HCT116 (cell line): ENCODE measurements at regions not wholly inside any gene's neighbourhood (a gene's known extent, or its start where the extent isn't known, plus 50 kb on each side); places are given as distances from the start of the nearest gene placed in this dataset.

Experiments used
- EGR1 ChIP-seq: IDR thresholded peaks from 2 replicates; pipeline ENCODE4 v1.6.1; 2012; ENCODE audit warnings: low read depth
- EZH2phosphoT487 ChIP-seq: fragments of 200-600 bp; IDR thresholded peaks from 2 replicates; pipeline ENCODE4 v1.6.1; 2018; ENCODE audit warnings: antibody characterized with exemption, borderline replicate concordance
- JUND ChIP-seq: IDR thresholded peaks from 2 replicates; pipeline ENCODE4 v1.6.1; 2012
- POLR2A ChIP-seq: IDR thresholded peaks from 2 replicates; pipeline ENCODE4 v1.7.0; 2011; ENCODE audit warnings: borderline replicate concordance; ENCODE audit not compliant: insufficient read depth, insufficient read length; ENCODE audit errors: extremely low read depth
- POLR2AphosphoS5 ChIP-seq: IDR thresholded peaks from 2 replicates; pipeline ENCODE4 v1.6.1; 2011; ENCODE audit warnings: mild to moderate bottlenecking, low read depth, low read length, moderate library complexity
- SRF ChIP-seq: IDR thresholded peaks from 2 replicates; pipeline ENCODE4 v1.6.1; 2012; ENCODE audit warnings: low read depth
- YY1 ChIP-seq: IDR thresholded peaks from 2 replicates; pipeline ENCODE4 v1.6.1; 2011; ENCODE audit warnings: low read length, low read depth, moderate library complexity, mild to moderate bottlenecking; ENCODE audit not compliant: insufficient replicate concordance; ENCODE audit errors: extremely low read depth
- ZFX ChIP-seq: fragments of 450-650 bp; IDR thresholded peaks from 2 replicates; pipeline ENCODE4 v1.6.1; 2017
- TF ChIP-seq, protein P1 (sequence below): IDR thresholded peaks from 2 replicates; pipeline ENCODE4 v1.6.1; 2011; ENCODE audit warnings: mild to moderate bottlenecking, low read length, moderate library complexity; ENCODE audit not compliant: insufficient replicate concordance; ENCODE audit errors: extremely low read depth
- TF ChIP-seq, protein P2 (sequence below): IDR thresholded peaks from 2 replicates; pipeline ENCODE4 v1.6.1; 2012; ENCODE audit warnings: low read depth
- TF ChIP-seq, protein P3 (sequence below), 3 experiments: fragments of 200-600 bp in 1 of 3; sonication (generic) in 1 of 3; IDR thresholded peaks in 2 of 3; conservative IDR thresholded peaks in 1 of 3; 2 replicates each; pipeline ENCODE4 v1.5.1; 2012 to 2017; ENCODE audit warnings: low read depth in 2 of 3, low read length in 2 of 3, antibody characterized with exemption in 1 of 3, borderline replicate concordance in 1 of 3, control low read depth in 1 of 3, mild to moderate bottlenecking in 1 of 3, mixed read lengths in 1 of 3, mixed run types in 1 of 3, moderate library complexity in 1 of 3; ENCODE audit not compliant: insufficient read depth in 1 of 3
- TF ChIP-seq, protein P4 (sequence below): IDR thresholded peaks from 2 replicates; pipeline ENCODE4 v1.6.1; 2012

DNA sequence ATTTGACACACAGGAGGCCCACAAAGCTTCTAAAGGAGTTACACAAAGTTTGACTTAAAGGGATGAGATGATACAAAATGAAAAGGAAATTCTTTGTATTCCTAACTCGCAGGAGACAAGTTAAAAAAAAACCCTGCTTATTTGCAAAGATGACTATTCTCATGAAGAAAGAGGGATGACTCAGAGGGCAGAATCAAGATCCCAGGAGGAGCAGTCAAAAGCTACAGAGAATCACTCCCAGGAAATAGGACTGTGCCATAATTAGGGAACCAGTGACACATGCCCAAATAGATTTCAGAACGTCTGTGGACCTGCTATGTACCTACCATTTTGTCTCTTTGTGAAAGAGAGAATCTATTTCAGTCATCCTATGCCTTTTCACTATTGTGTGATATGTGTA lies 103.5 kb upstream of the ARRDC3 start:
- TF ChIP-seq, protein P1, sequence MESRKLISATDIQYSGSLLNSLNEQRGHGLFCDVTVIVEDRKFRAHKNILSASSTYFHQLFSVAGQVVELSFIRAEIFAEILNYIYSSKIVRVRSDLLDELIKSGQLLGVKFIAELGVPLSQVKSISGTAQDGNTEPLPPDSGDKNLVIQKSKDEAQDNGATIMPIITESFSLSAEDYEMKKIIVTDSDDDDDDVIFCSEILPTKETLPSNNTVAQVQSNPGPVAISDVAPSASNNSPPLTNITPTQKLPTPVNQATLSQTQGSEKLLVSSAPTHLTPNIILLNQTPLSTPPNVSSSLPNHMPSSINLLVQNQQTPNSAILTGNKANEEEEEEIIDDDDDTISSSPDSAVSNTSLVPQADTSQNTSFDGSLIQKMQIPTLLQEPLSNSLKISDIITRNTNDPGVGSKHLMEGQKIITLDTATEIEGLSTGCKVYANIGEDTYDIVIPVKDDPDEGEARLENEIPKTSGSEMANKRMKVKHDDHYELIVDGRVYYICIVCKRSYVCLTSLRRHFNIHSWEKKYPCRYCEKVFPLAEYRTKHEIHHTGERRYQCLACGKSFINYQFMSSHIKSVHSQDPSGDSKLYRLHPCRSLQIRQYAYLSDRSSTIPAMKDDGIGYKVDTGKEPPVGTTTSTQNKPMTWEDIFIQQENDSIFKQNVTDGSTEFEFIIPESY: no peak
- TF ChIP-seq, protein P2, sequence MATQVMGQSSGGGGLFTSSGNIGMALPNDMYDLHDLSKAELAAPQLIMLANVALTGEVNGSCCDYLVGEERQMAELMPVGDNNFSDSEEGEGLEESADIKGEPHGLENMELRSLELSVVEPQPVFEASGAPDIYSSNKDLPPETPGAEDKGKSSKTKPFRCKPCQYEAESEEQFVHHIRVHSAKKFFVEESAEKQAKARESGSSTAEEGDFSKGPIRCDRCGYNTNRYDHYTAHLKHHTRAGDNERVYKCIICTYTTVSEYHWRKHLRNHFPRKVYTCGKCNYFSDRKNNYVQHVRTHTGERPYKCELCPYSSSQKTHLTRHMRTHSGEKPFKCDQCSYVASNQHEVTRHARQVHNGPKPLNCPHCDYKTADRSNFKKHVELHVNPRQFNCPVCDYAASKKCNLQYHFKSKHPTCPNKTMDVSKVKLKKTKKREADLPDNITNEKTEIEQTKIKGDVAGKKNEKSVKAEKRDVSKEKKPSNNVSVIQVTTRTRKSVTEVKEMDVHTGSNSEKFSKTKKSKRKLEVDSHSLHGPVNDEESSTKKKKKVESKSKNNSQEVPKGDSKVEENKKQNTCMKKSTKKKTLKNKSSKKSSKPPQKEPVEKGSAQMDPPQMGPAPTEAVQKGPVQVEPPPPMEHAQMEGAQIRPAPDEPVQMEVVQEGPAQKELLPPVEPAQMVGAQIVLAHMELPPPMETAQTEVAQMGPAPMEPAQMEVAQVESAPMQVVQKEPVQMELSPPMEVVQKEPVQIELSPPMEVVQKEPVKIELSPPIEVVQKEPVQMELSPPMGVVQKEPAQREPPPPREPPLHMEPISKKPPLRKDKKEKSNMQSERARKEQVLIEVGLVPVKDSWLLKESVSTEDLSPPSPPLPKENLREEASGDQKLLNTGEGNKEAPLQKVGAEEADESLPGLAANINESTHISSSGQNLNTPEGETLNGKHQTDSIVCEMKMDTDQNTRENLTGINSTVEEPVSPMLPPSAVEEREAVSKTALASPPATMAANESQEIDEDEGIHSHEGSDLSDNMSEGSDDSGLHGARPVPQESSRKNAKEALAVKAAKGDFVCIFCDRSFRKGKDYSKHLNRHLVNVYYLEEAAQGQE: no peak
- TF ChIP-seq, protein P3, sequence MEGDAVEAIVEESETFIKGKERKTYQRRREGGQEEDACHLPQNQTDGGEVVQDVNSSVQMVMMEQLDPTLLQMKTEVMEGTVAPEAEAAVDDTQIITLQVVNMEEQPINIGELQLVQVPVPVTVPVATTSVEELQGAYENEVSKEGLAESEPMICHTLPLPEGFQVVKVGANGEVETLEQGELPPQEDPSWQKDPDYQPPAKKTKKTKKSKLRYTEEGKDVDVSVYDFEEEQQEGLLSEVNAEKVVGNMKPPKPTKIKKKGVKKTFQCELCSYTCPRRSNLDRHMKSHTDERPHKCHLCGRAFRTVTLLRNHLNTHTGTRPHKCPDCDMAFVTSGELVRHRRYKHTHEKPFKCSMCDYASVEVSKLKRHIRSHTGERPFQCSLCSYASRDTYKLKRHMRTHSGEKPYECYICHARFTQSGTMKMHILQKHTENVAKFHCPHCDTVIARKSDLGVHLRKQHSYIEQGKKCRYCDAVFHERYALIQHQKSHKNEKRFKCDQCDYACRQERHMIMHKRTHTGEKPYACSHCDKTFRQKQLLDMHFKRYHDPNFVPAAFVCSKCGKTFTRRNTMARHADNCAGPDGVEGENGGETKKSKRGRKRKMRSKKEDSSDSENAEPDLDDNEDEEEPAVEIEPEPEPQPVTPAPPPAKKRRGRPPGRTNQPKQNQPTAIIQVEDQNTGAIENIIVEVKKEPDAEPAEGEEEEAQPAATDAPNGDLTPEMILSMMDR (IDR thresholded peaks at IDR 0.05 in 2 of 3, conservative IDR thresholded peaks at IDR 0.05 in 1 of 3; ENCODE audit: borderline replicate concordance in 1 of 3, insufficient read depth in 1 of 3, low read depth in 2 of 3, low read length in 2 of 3): no peak
- TF ChIP-seq POLR2A: no peak
- no peak for TF ChIP-seq ZFX
- no peak for TF ChIP-seq YY1
- TF ChIP-seq JUND: no peak
- no peak for TF ChIP-seq EZH2phosphoT487
- no peak for TF ChIP-seq SRF
- TF ChIP-seq, protein P4, sequence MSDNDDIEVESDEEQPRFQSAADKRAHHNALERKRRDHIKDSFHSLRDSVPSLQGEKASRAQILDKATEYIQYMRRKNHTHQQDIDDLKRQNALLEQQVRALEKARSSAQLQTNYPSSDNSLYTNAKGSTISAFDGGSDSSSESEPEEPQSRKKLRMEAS: no peak
- TF ChIP-seq POLR2AphosphoS5: no peak
- TF ChIP-seq EGR1: no peak
